Right lobe of liver (tissue), 4 donors: ENCODE measurements at regions not wholly inside any gene's neighbourhood (a gene's known extent, or its start where the extent isn't known, plus 50 kb on each side); places are given as distances from the start of the nearest gene placed in this dataset.

Source experiments
- POLR2A ChIP-seq: fragments of 450-650 bp; IDR thresholded peaks from one replicate; pipeline ENCODE4 v1.6.1; 2017; ENCODE audit warnings: antibody characterized with exemption, mild to moderate bottlenecking
- TF ChIP-seq, protein P1 (sequence below), 4 donors: fragments of 200-600 bp in 3 of 4; fragments of 450-650 bp in 1 of 4; IDR thresholded peaks; one replicate each; pipeline versions ENCODE4 v1.5.1 to v1.8.0; 2016 to 2022; ENCODE audit warnings: antibody characterized with exemption in 4 of 4, mild to moderate bottlenecking in 2 of 4
- donor health status: DM: no; HTN: no; CAD: no.
- donor health status: DM: no; HTN: no; CAD: no.
- donor health status: DM: no; HTN: yes; CAD: no.

DNA sequence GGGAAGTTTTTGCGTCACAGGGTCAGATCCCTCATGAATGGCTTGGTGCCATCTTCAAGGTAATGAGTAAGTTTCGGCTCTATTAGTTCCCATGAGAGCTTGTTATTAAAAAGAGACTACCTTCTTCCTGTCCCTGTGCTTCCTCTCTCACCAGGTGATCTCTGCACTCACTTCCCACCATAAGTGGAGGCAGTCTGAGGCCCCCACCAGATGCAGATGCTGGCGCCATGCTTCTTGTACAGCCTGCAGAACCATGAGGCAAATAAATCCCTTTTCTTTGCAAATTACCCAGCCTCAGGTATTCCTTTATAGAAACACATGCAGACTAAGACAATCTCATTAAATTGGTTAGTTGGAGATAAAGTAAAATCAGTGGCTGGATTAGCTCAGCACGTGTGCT, 75.6 kb upstream of the RFC3 start:
- TF ChIP-seq, protein P1, sequence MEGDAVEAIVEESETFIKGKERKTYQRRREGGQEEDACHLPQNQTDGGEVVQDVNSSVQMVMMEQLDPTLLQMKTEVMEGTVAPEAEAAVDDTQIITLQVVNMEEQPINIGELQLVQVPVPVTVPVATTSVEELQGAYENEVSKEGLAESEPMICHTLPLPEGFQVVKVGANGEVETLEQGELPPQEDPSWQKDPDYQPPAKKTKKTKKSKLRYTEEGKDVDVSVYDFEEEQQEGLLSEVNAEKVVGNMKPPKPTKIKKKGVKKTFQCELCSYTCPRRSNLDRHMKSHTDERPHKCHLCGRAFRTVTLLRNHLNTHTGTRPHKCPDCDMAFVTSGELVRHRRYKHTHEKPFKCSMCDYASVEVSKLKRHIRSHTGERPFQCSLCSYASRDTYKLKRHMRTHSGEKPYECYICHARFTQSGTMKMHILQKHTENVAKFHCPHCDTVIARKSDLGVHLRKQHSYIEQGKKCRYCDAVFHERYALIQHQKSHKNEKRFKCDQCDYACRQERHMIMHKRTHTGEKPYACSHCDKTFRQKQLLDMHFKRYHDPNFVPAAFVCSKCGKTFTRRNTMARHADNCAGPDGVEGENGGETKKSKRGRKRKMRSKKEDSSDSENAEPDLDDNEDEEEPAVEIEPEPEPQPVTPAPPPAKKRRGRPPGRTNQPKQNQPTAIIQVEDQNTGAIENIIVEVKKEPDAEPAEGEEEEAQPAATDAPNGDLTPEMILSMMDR (IDR thresholded peaks at IDR 0.05), result no peak
- TF ChIP-seq POLR2A, result no peak
